ENCODE measurements at regions not wholly inside any gene's neighbourhood (a gene's known extent, or its start where the extent isn't known, plus 50 kb on each side); places are given as distances from the start of the nearest gene placed in this dataset.

- H3K27ac Mint-ChIP-seq, result no peak overlapping the region
- no peak overlapping the region for H2AFZ ChIP-seq (ENCODE audit: low read length)
- TF ChIP-seq, protein P1, sequence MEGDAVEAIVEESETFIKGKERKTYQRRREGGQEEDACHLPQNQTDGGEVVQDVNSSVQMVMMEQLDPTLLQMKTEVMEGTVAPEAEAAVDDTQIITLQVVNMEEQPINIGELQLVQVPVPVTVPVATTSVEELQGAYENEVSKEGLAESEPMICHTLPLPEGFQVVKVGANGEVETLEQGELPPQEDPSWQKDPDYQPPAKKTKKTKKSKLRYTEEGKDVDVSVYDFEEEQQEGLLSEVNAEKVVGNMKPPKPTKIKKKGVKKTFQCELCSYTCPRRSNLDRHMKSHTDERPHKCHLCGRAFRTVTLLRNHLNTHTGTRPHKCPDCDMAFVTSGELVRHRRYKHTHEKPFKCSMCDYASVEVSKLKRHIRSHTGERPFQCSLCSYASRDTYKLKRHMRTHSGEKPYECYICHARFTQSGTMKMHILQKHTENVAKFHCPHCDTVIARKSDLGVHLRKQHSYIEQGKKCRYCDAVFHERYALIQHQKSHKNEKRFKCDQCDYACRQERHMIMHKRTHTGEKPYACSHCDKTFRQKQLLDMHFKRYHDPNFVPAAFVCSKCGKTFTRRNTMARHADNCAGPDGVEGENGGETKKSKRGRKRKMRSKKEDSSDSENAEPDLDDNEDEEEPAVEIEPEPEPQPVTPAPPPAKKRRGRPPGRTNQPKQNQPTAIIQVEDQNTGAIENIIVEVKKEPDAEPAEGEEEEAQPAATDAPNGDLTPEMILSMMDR (conservative IDR thresholded peaks at IDR 0.05), result no peak
These were observed 429.7 kb downstream of the C12orf50 start for GRCh38 chr12:87599459-87599858.

More at GRCh38 chr12:87599459-87599858, 429.7 kb downstream of the C12orf50 start:
- Histone ChIP-seq H2BK120ac (ENCODE audit: low read depth, low read length, poor library complexity, severe bottlenecking) (no peak overlapping the region), H3K27ac (ENCODE audit: insufficient read length, low read depth, low read length) (no peak overlapping the region), H2BK15ac (ENCODE audit: low read depth, low read length) (no peak overlapping the region), H3K23me2 (ENCODE audit: insufficient read length, low read depth, low read length, poor library complexity, severe bottlenecking) (no peaks in the 10 kb centered on the region), H3K79me2 (ENCODE audit: insufficient read depth, low read length) (no peaks in the 10 kb centered on the region), H3K9me3 (ENCODE audit: control insufficient read depth, low read depth, low read length) (no peaks in the 10 kb centered on the region), H3K56ac (ENCODE audit: insufficient read length, low read depth, low read length) (no peak overlapping the region), H3K79me1 (ENCODE audit: insufficient read depth, low read depth, low read length, poor library complexity, severe bottlenecking) (no peaks in the 10 kb centered on the region), H3K23ac (ENCODE audit: insufficient read length, low read depth, low read length) (no peak overlapping the region), H2BK20ac (ENCODE audit: low read depth, low read length, poor library complexity, severe bottlenecking) (no peak overlapping the region), H2AK5ac (ENCODE audit: insufficient read length, low read length) (no peak overlapping the region), H3T11ph (ENCODE audit: low read length) (no peak overlapping the region), H3K4me1 (ENCODE audit: insufficient read depth, low read length) (no peaks in the 10 kb centered on the region), H4K20me1 (ENCODE audit: control insufficient read depth, insufficient read depth, insufficient read length) (no peaks in the 10 kb centered on the region), H3K4me2 (ENCODE audit: insufficient read depth, insufficient read length, low read length) (no peak overlapping the region), H4K8ac (replicated peaks; ENCODE audit: insufficient read length, low read depth, low read length) (no peak overlapping the region), H2BK5ac (ENCODE audit: insufficient read length, low read length) (no peak overlapping the region), H2BK12ac (ENCODE audit: insufficient read length, low read depth, low read length) (no peak overlapping the region), H3K27me3 (ENCODE audit: insufficient read depth, low read length) (no peaks in the 10 kb centered on the region), H4K5ac (ENCODE audit: insufficient read length, low read depth, low read length) (no peak overlapping the region), H3K4ac (ENCODE audit: low read depth, low read length) (no peak overlapping the region), H3K14ac (ENCODE audit: insufficient read depth, low read length) (no peak overlapping the region), H4K91ac (ENCODE audit: insufficient read length, low read depth, low read length) (no peak overlapping the region), H3K18ac (ENCODE audit: insufficient read length, low read depth, low read length) (no peak overlapping the region), H3K9ac (ENCODE audit: extremely low read depth, insufficient read length, low read length) (no peak overlapping the region)
- no peak overlapping the region for H3K4me3 Mint-ChIP-seq
- no CpG with 5 or more reads among the region's 3 CpGs for WGBS (ENCODE audit: extremely low coverage, insufficient read length, low lambda C conversion rate)
- no peaks in the 10 kb centered on the region for H3K9me3 Mint-ChIP-seq
- H3K27me3 Mint-ChIP-seq (ENCODE audit: low read depth), result no peaks in the 10 kb centered on the region
- no peaks in the 10 kb centered on the region for H3K4me1 Mint-ChIP-seq
- DNase-seq, result no peak
- H3K36me3 Mint-ChIP-seq (ENCODE audit: insufficient read depth in 1 of 3, low read depth in 3 of 3), result no peaks in the 10 kb centered on the region
